ENCODE measurements at regions not wholly inside any gene's neighbourhood (a gene's known extent, or its start where the extent isn't known, plus 50 kb on each side); places are given as distances from the start of the nearest gene placed in this dataset.
A peak's percentile ranks its signal among the peaks of the same experiment; 100 is the strongest.

DNA sequence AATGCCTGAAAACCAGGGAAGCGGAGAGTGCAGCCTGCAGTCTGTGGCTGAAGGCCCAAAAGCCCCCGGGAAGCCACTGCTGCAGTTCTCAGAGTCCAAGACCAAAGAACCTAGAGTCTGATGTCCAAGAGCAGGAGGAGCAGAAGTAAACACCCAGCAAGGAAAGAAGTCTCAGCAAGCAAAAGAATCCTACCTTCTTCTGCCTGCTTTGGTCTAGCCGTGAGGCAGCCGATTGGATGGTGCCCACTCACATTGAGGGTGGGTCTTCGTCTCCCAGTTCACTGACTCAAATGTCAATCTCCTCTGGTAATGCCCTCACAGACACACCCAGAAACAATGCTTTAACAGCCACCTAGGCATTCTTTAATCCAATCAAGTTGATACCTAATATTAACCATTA is 217.5 kb downstream of the PLA2G4A start:
- no peak overlapping the region for H3K4me3 Mint-ChIP-seq
- no peaks in the 10 kb centered on the region for H3K36me3 Mint-ChIP-seq (ENCODE audit: low read depth)
- no peaks in the 10 kb centered on the region for H3K4me1 Mint-ChIP-seq
- no peak for DNase-seq
- no peaks in the 10 kb centered on the region for H3K9me3 Mint-ChIP-seq
- TF ChIP-seq, protein P1, sequence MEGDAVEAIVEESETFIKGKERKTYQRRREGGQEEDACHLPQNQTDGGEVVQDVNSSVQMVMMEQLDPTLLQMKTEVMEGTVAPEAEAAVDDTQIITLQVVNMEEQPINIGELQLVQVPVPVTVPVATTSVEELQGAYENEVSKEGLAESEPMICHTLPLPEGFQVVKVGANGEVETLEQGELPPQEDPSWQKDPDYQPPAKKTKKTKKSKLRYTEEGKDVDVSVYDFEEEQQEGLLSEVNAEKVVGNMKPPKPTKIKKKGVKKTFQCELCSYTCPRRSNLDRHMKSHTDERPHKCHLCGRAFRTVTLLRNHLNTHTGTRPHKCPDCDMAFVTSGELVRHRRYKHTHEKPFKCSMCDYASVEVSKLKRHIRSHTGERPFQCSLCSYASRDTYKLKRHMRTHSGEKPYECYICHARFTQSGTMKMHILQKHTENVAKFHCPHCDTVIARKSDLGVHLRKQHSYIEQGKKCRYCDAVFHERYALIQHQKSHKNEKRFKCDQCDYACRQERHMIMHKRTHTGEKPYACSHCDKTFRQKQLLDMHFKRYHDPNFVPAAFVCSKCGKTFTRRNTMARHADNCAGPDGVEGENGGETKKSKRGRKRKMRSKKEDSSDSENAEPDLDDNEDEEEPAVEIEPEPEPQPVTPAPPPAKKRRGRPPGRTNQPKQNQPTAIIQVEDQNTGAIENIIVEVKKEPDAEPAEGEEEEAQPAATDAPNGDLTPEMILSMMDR (IDR thresholded peaks at IDR 0.05), result no peak
- no peaks in the 10 kb centered on the region for H3K27me3 Mint-ChIP-seq (ENCODE audit: low read depth, poor library complexity)
- H3K27ac Mint-ChIP-seq, result no peak overlapping the region

DNA sequence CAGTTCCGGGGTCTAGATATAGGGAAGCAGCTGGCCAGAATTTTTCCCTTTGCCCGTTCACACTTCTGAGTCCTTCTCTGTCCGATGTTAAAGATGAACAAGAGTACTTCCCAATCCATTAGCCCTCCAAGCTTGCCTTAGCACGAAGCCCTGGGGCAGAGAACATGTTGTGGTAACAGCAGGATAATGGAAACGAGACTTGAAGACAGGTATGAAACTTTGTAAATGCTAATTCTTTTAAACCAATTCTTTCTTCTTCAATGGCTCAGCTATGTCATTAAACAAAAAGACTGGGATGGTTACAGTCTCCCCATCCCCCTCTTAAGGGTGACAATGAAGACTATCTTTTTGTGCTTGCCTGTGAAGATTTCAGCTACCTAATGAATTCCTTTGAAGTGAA is 218.5 kb downstream of the PLA2G4A start:
- Mint-ChIP-seq H3K36me3 (ENCODE audit: low read depth) (no peaks in the 10 kb centered on the region), H3K4me3 (no peak overlapping the region), H3K4me1 (no peaks in the 10 kb centered on the region), H3K9me3 (no peaks in the 10 kb centered on the region), H3K27me3 (ENCODE audit: low read depth, poor library complexity) (no peaks in the 10 kb centered on the region), H3K27ac (no peak overlapping the region)
- no peak for DNase-seq
- TF ChIP-seq, protein P1 (IDR thresholded peaks at IDR 0.05), result no peak

DNA sequence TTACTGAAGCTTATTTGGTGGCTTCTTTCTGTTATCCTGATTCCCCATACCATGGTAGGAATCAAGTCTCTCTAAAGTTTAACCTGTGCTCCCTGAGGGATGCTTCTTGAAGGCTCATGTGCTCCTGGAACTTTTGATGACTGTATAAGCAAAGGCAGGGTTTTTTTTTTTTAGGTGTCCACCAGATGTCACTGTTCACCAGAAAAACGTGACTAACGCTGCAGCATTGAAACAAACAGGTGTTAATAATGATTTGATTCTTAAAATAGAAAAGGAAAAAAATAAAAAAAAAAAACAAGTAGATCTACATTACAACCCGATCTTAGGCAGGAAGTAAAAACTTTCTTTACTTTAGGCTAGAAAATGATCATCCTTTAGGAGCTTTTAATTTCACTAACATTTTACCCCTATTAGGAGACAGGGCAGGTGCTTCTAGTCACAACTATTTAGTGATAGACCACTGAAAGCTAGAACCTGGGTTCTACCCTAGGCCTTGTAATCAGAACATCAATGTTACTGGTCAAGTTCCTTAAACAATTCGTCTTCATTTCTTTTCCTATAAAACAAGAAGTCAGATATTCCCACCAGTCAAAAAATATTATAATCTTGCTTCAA is 223.0 kb downstream of the PLA2G4A start:
- DNase-seq, result peak; percentile 23
- Mint-ChIP-seq H3K27ac (no peak overlapping the region), H3K4me3 (no peak overlapping the region), H3K27me3 (ENCODE audit: low read depth, poor library complexity) (no peaks in the 10 kb centered on the region), H3K36me3 (ENCODE audit: low read depth) (no peaks in the 10 kb centered on the region), H3K9me3 (no peaks in the 10 kb centered on the region), H3K4me1 (peaks cover 14% of the 10 kb centered on the region)
- TF ChIP-seq, protein P1 (IDR thresholded peaks at IDR 0.05), result peak; percentile 59

DNA sequence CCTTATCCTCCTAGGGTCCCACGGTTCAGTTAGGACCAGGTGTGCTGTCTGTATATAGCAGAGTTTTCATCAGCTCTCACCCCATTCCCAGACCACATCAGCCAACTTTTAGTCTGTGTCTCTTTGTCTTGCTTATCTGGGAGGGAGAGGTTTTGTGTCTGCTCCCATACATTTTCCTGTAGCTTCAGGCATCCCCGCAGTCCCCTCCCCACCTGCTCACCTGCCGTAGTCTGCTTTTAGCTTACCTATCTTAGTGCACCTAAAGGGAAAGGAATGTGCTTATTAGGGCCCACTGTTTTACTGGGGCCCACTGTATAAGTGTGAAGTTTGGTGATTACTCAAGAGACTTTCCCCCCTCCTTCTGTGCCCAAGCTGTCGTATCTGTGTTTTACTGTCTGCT is 225.1 kb downstream of the PLA2G4A start:
- Mint-ChIP-seq H3K4me1 (peaks cover 14% of the 10 kb centered on the region), H3K27me3 (ENCODE audit: low read depth, poor library complexity) (no peaks in the 10 kb centered on the region), H3K4me3 (no peak overlapping the region), H3K9me3 (no peaks in the 10 kb centered on the region), H3K27ac (no peak overlapping the region), H3K36me3 (ENCODE audit: low read depth) (no peaks in the 10 kb centered on the region)
- DNase-seq, result no peak
- TF ChIP-seq, protein P1 (IDR thresholded peaks at IDR 0.05), result no peak

DNA sequence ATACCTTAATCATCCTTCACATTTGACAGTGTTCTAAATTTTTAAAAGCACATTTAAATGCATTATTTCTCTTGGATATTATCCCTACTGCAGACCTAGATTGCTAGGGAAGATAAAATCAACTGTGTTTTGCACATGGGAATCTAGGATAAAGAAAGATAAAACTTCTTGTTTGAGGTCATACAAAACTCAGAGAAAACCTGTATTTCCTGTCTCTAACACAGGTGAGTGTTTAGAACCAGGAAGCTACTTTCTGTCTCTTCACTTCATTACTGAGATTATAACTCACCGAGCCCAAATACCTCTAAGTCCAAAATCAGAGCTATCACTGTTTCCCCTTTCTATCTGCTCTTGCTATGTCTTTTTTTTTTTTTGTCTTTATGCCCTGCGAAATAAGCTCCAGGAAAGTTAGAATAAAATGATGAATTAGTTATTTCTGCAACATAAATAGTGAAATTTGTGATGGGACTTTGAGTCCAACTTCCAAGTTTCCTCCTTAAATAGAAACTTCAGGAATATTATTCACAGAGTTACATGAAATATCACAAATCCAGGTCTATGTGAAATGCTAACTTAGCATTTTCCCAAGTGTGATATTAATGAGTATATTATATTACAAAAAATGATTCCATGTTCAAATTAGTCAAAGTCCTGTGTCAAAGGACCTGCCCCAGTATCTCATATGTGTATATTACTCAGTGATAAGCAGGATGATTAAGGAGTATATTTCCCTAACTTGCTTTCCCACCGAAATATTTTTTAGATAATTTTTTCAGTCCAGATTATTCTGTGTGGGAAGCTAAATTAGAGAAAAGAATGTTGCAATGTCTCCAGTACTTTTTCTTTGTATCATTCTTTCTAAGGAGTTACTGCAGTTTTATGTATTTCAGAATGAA is 226.4 kb downstream of the PLA2G4A start:
- DNase-seq, result no peak
- TF ChIP-seq, protein P1 (IDR thresholded peaks at IDR 0.05), result no peak
- H3K4me1 Mint-ChIP-seq, result peaks cover 14% of the 10 kb centered on the region
- H3K36me3 Mint-ChIP-seq (ENCODE audit: low read depth), result no peaks in the 10 kb centered on the region
- no peak overlapping the region for H3K4me3 Mint-ChIP-seq
- no peaks in the 10 kb centered on the region for H3K9me3 Mint-ChIP-seq
- H3K27me3 Mint-ChIP-seq (ENCODE audit: low read depth, poor library complexity), result peaks cover 3% of the 10 kb centered on the region
- no peak overlapping the region for H3K27ac Mint-ChIP-seq

All from nephron progenitor cell (in vitro differentiated cells).